ENCODE measurements at regions not wholly inside any gene's neighbourhood (a gene's known extent, or its start where the extent isn't known, plus 50 kb on each side); places are given as distances from the start of the nearest gene placed in this dataset.

- intact Hi-C loops (cut with micrococcal nuclease): no loop called here
- Mint-ChIP-seq H3K4me3 (no peak overlapping the region), H3K36me3 (ENCODE audit: low read depth) (no peaks in the 10 kb centered on the region), H3K9me3 (no peaks in the 10 kb centered on the region), H3K27me3 (ENCODE audit: low read depth) (peaks cover 3% of the 10 kb centered on the region), H3K27ac (no peak overlapping the region), H3K4me1 (ENCODE audit: low read depth) (no peaks in the 10 kb centered on the region)
- no peak for DNase-seq
- CTCF ChIA-PET: no interaction called here
Observed at GRCh38 chr21:35319684-35320283, 270.7 kb upstream of the RUNX1 start.

- H3K36me3 Mint-ChIP-seq (ENCODE audit: low read depth): no peaks in the 10 kb centered on the region
- no peaks in the 10 kb centered on the region for H3K9me3 Mint-ChIP-seq
- H3K4me3 Mint-ChIP-seq: no peak overlapping the region
- H3K27ac Mint-ChIP-seq: no peak overlapping the region
- H3K27me3 Mint-ChIP-seq (ENCODE audit: low read depth): peaks cover 3% of the 10 kb centered on the region
- CTCF ChIA-PET: no interaction called here
- peaks cover 2% of the 10 kb centered on the region for H3K4me1 Mint-ChIP-seq (ENCODE audit: low read depth)
- intact Hi-C loops (cut with micrococcal nuclease): no loop called here
- no peak for DNase-seq
Observed at GRCh38 chr21:35316933-35317332, 267.8 kb upstream of the RUNX1 start.

GRCh38 chr21:35316456-35316855 lies 267.4 kb upstream of the RUNX1 start:
- CTCF ChIA-PET: no interaction called here
- Mint-ChIP-seq H3K4me3 (no peak overlapping the region), H3K27ac (no peak overlapping the region), H3K27me3 (ENCODE audit: low read depth) (peaks cover 3% of the 10 kb centered on the region), H3K36me3 (ENCODE audit: low read depth) (no peaks in the 10 kb centered on the region), H3K4me1 (ENCODE audit: low read depth) (peaks cover 2% of the 10 kb centered on the region), H3K9me3 (no peaks in the 10 kb centered on the region)
- intact Hi-C loops (cut with micrococcal nuclease): no loop called here
- DNase-seq: no peak

GRCh38 chr21:35314857-35315582 lies 265.9 kb upstream of the RUNX1 start:
- H3K9me3 Mint-ChIP-seq: no peaks in the 10 kb centered on the region
- CTCF ChIA-PET: no interaction called here

GRCh38 chr21:35311985-35312384 lies 262.9 kb upstream of the RUNX1 start:
- Mint-ChIP-seq H3K9me3 (peaks cover 3% of the 10 kb centered on the region), H3K4me3 (no peak overlapping the region)
- CTCF ChIA-PET: interaction anchor here (0.6 kb wide), 1 partner anchor 590 kb away, joined by 3 read pairs; no protein-coding TSS in a partner anchor

More at GRCh38 chr21:35314857-35315582, 265.9 kb upstream of the RUNX1 start:
- H3K27me3 Mint-ChIP-seq (ENCODE audit: low read depth): peaks cover 3% of the 10 kb centered on the region
- H3K4me3 Mint-ChIP-seq: no peak overlapping the region
- H3K27ac Mint-ChIP-seq: no peak overlapping the region
- peaks cover 2% of the 10 kb centered on the region for H3K4me1 Mint-ChIP-seq (ENCODE audit: low read depth)
- DNase-seq: no peak
- intact Hi-C loops (cut with micrococcal nuclease): no loop called here
- no peaks in the 10 kb centered on the region for H3K36me3 Mint-ChIP-seq (ENCODE audit: low read depth)

GRCh38 chr21:35309316-35309715 lies 260.2 kb upstream of the RUNX1 start:
- no peak overlapping the region for H3K27ac Mint-ChIP-seq
- CTCF ChIA-PET: interaction anchor here (0.9 to 1.3 kb wide), 2 partner anchors 10 to 25 kb away, joined by 3 read pairs; no protein-coding TSS in a partner anchor
- H3K27me3 Mint-ChIP-seq (ENCODE audit: low read depth): no peaks in the 10 kb centered on the region
- peaks cover 3% of the 10 kb centered on the region for H3K9me3 Mint-ChIP-seq
- no peak overlapping the region for H3K4me3 Mint-ChIP-seq
- H3K4me1 Mint-ChIP-seq (ENCODE audit: low read depth): peaks cover 2% of the 10 kb centered on the region
- no peak for DNase-seq
- no peaks in the 10 kb centered on the region for H3K36me3 Mint-ChIP-seq (ENCODE audit: low read depth)
- intact Hi-C loops (cut with micrococcal nuclease): no loop called here

More at GRCh38 chr21:35311985-35312384, 262.9 kb upstream of the RUNX1 start:
- peaks cover 3% of the 10 kb centered on the region for H3K27me3 Mint-ChIP-seq (ENCODE audit: low read depth)
- no peak for DNase-seq
- H3K27ac Mint-ChIP-seq: no peak overlapping the region
- peaks cover 2% of the 10 kb centered on the region for H3K4me1 Mint-ChIP-seq (ENCODE audit: low read depth)
- intact Hi-C loops (cut with micrococcal nuclease): no loop called here
- no peaks in the 10 kb centered on the region for H3K36me3 Mint-ChIP-seq (ENCODE audit: low read depth)

GRCh38 chr21:35303085-35303484 lies 254.0 kb upstream of the RUNX1 start:
- no peak overlapping the region for H3K27ac Mint-ChIP-seq
- DNase-seq: no peak
- intact Hi-C loops (cut with micrococcal nuclease): no loop called here
- CTCF ChIA-PET: no interaction called here
- H3K4me3 Mint-ChIP-seq: no peak overlapping the region
- peaks cover 2% of the 10 kb centered on the region for H3K4me1 Mint-ChIP-seq (ENCODE audit: low read depth)
- H3K9me3 Mint-ChIP-seq: no peaks in the 10 kb centered on the region
- H3K36me3 Mint-ChIP-seq (ENCODE audit: low read depth): no peaks in the 10 kb centered on the region
- H3K27me3 Mint-ChIP-seq (ENCODE audit: low read depth): no peaks in the 10 kb centered on the region

- CTCF ChIA-PET: no interaction called here
- intact Hi-C loops (cut with micrococcal nuclease): no loop called here
- Mint-ChIP-seq H3K27ac (no peak overlapping the region), H3K9me3 (no peaks in the 10 kb centered on the region), H3K36me3 (ENCODE audit: low read depth) (no peaks in the 10 kb centered on the region), H3K4me1 (ENCODE audit: low read depth) (peaks cover 20% of the 10 kb centered on the region), H3K4me3 (no peak overlapping the region), H3K27me3 (ENCODE audit: low read depth) (no peaks in the 10 kb centered on the region)
- no peak for DNase-seq
Observed at GRCh38 chr21:35298757-35299156, 249.7 kb upstream of the RUNX1 start.

GRCh38 chr21:35297665-35298064 lies 248.6 kb upstream of the RUNX1 start:
- intact Hi-C loops (cut with micrococcal nuclease): no loop called here
- H3K36me3 Mint-ChIP-seq (ENCODE audit: low read depth): no peaks in the 10 kb centered on the region

GRCh38 chr21:35294231-35294898 lies 245.3 kb upstream of the RUNX1 start:
- no peaks in the 10 kb centered on the region for H3K9me3 Mint-ChIP-seq
- H3K27ac Mint-ChIP-seq: no peak overlapping the region
- no peaks in the 10 kb centered on the region for H3K36me3 Mint-ChIP-seq (ENCODE audit: low read depth)
- peak; percentile 39 for DNase-seq
- intact Hi-C loops (cut with micrococcal nuclease): no loop called here
- CTCF ChIA-PET: interaction anchor here (0.7 kb wide), 2 partner anchors 139 to 722 kb away, joined by 3 read pairs; no protein-coding TSS in a partner anchor
- no peak overlapping the region for H3K4me3 Mint-ChIP-seq
- H3K27me3 Mint-ChIP-seq (ENCODE audit: low read depth): no peaks in the 10 kb centered on the region
- H3K4me1 Mint-ChIP-seq (ENCODE audit: low read depth): peaks cover 21% of the 10 kb centered on the region

More at GRCh38 chr21:35297665-35298064, 248.6 kb upstream of the RUNX1 start:
- no peak overlapping the region for H3K4me3 Mint-ChIP-seq
- no peak for DNase-seq
- peaks cover 18% of the 10 kb centered on the region for H3K4me1 Mint-ChIP-seq (ENCODE audit: low read depth)
- H3K27ac Mint-ChIP-seq: no peak overlapping the region
- CTCF ChIA-PET: interaction anchor here (0.6 kb wide), 1 partner anchor 142 kb away, joined by 3 read pairs; no protein-coding TSS in a partner anchor
- no peaks in the 10 kb centered on the region for H3K9me3 Mint-ChIP-seq
- H3K27me3 Mint-ChIP-seq (ENCODE audit: low read depth): no peaks in the 10 kb centered on the region

GRCh38 chr21:35291973-35292627 lies 243.0 kb upstream of the RUNX1 start:
- H3K9me3 Mint-ChIP-seq: peaks cover 9% of the 10 kb centered on the region
- peaks cover 20% of the 10 kb centered on the region for H3K4me1 Mint-ChIP-seq (ENCODE audit: low read depth)
- peaks cover 5% of the 10 kb centered on the region for H3K36me3 Mint-ChIP-seq (ENCODE audit: low read depth)
- no peak for DNase-seq
- CTCF ChIA-PET: no interaction called here
- H3K27ac Mint-ChIP-seq: no peak overlapping the region
- H3K27me3 Mint-ChIP-seq (ENCODE audit: low read depth): no peaks in the 10 kb centered on the region
- intact Hi-C loops (cut with micrococcal nuclease): no loop called here
- H3K4me3 Mint-ChIP-seq: no peak overlapping the region

- H3K4me3 Mint-ChIP-seq: no peak overlapping the region
- peaks cover 18% of the 10 kb centered on the region for H3K4me1 Mint-ChIP-seq (ENCODE audit: low read depth)
- intact Hi-C loops (cut with micrococcal nuclease): no loop called here
Observed at GRCh38 chr21:35291034-35291433, 241.9 kb upstream of the RUNX1 start.

More at GRCh38 chr21:35291034-35291433, 241.9 kb upstream of the RUNX1 start:
- Mint-ChIP-seq H3K9me3 (peaks cover 9% of the 10 kb centered on the region), H3K27me3 (ENCODE audit: low read depth) (no peaks in the 10 kb centered on the region), H3K36me3 (ENCODE audit: low read depth) (peaks cover 6% of the 10 kb centered on the region), H3K27ac (no peak overlapping the region)
- CTCF ChIA-PET: no interaction called here
- no peak for DNase-seq
